Mucosa of gallbladder (tissue), 1 donor: ENCODE measurements at regions not wholly inside any gene's neighbourhood (a gene's known extent, or its start where the extent isn't known, plus 50 kb on each side); places are given as distances from the start of the nearest gene placed in this dataset.
"Not testable (repeated sequence)": the region's sequence is repeated elsewhere in the genome, so short reads cannot be mapped to it uniquely, and the experiment has no call there.

ENCODE experiments used
- DNase-seq: peaks from one replicate; pipeline ENCODE4 v3.0.0-alpha.2; 2020; ENCODE audit warnings: low spot score
- donor health status: DM: no; HTN: no; CAD: no.

DNA sequence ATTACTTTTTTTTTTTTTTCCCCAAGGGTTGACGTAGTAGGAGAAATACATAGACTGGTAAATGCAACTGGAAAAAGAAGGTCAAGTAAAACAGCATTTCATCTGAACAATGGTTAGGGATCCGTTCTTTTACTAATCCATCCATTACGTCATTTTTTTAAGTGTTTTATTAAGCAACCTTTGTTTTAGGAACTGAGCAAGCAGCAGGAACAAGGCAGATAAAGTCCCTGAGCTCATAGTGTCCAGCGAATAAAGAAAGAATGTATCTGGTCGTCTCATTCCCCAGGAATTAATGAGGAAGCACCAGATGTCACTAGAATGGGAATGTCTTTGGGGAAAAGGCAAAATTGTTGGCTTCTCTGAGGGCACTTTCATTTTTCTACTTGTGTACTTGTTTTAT lies 842.4 kb downstream of the TDRD15 start:
- no peak for DNase-seq

DNA sequence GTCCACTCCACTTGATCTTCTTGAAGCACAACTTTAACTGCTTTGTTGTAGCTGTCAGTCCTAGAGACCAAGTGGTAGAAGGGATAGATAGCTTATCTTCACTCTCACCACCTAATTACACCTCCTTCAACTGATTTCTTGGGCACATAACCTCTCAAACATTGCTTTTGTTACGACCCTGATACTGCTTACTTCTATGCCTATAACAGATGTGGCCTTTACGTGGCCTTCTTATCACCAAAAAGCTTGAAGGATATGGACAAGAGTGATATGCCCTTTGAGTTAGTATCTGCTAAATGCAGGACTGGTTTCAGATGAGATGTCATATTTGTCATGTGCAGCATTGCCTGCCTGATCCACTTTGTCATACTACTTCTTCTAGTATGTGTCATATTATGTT lies 847.2 kb downstream of the TDRD15 start:
- DNase-seq = no peak

DNA sequence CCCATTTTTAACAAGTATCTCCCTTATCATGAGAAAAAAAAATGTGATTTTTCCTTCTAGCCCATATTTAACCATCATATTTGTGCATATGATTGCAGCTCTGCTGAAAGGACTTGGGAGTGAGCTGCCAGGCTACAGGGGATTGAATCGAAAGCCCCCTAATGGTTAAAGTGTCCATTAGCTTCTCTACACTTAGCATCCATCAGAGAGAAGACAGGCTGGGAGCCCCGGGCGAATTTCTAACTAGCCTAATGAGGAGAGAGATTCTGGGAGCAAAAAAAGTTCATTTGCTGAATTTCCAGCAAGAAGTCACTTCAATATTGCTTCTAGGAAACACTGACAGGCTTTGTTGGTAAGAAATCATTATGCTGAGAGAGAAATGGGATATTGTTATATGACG lies 848.8 kb downstream of the TDRD15 start:
- DNase-seq = no peak

DNA sequence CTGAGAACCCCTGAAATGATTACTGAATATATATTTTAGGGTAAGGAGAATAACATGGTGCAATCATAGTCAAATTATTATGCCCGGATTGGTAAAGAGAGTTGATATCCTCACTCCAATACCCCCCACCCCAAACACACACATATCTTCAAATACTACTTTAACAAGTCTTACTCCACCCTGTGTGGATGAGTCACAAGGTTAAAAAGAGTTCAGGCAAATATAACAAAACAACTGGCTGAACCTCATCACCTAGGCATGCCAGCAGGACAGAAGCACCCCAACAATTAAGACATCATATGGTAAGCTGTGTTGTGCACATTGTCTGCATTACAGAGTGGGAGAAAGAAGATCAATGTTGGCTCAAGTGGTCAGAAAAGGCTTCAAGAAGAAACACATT lies 857.4 kb downstream of the TDRD15 start:
- no peak for DNase-seq

DNA sequence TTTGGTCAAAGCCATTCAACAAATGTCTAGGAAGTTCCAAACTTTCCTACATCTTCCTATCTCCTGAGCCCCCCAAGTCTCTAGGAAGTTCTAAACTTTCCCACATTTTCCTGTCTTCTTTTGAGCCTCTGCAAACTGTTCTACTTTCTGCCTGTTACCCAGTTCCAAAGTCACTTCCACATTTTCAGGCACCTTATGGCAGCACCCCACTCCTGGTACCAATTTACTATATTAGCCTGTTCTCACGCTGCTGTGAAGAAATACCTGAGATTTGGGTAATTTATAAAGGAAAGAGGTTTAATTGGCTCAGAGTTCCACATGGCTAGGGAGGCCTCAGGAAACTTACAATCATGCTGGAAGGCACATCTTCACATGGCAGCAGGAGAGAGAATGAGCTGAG lies 869.2 kb downstream of the TDRD15 start:
- DNase-seq = no peak

DNA sequence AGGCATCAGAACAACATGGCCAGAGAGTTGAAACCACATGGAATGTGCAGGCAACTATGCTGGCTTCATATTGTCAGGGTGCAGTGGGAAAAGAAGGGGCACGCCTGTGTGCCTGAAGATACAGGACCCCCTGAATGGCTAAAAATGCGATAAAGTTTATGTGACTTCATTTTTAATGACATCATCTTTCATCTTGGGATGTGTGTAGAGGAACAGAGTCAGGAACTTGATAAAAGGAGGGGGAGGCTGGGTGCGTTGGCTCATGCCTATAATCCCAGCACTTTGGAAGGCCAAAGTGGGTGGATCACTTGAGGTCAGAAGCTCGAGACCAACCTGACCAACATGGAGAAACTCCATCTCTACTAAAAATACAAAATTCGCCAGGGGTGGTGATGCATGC lies 872.6 kb downstream of the TDRD15 start:
- DNase-seq = no peak

DNA sequence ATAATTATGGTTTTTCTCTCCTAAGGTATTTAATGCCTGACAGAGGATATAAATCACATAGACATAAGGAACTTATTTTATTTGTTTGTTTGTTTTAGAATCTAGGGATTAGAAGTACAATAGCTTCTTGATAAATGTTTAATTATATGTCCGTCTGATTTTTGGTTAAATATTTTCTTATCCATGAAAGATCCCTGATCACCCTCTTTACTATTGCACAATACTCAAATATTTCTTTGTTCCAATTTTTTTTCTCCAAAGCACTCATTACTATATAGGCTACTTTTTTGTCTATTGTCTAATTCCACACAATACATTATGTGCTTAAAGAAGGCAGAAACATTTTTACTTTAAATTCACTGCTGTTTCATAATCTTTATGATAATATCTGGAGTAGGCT lies 875.8 kb downstream of the TDRD15 start:
- DNase-seq = no peak

DNA sequence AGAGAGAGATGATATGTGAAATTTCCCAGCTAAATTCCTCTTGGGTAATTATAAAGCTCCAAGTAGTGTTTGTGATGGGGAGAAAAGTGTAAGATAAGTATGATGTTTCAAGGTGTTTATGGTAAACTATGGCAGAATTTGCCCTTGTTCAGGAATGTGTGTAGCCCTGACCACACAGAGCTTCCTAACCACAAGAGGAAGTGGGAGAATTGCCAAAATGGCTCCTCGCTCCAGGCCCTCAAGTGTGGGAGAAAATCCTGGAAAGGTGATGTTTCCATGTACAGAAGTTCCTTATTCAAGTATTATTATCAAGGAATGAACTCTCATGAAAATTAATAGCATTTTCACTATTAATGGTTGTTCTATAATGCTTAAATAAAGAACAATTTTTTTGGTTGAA lies 878.3 kb downstream of the TDRD15 start:
- no peak for DNase-seq

DNA sequence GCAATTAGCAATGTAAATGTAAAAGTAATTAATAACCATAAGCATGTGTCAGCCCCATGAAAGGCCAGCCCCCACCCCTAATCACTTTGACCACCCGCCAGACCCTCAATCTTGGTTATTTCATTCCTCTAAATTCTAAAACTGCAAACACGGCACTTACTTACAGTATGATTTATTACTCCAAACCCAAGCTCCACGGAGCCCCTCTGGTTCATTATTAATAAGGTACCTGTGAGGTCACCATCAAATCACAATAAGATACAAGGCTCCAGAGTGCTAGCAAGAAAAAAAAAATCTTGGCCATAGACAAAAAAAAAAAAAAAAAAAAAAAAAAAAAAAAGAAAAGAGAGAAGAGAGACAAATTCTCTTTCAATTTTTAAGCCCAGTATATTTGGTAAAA lies 879.5 kb downstream of the TDRD15 start:
- no peak for DNase-seq

DNA sequence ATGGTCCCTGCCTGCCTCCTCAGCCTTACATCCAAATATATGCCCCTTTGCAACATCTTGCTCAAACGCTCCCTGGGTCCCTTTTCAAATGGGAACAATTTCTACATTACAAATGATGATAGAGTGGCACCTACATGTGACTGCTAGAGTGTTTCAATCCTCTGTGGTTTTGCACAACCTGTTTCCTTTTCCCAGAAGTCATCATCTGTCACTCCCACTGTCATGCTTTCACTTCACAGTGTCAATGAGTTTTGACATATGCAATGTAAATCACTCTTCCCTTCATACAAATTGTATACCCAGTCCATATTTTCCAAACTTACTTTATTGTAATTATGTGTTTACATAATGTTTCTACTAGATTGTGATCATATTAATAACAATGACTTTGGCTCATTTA lies 887.3 kb downstream of the TDRD15 start:
- DNase-seq = no peak

DNA sequence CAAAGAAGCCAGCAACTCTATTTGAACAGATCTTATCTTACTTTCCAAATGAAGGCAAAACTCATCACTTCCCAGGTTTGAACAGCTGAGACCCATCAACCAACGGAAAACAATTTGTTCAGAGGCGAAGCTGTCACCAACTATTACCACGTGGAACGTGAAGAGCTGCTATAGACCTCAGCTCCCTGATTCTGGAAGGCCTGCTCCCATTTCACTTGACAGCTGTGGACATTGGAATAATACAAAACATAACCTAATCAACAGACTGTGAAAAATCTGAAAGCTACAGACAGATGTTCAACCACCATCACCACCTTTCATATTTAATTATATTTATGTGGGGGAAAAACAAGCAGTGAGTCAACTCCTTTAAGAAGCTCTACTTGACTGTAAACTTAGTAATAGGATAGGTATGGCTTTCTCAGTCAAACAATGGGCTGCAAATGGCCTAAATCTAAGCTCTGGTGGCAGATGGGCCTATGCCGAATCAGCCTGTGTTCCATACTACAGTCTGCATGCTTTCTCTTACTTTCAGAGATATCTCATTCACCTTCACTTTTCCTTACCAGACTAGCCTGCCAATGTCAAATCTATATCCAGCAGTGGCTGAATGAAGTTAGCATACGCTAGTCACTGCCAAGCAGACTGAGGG lies 896.4 kb downstream of the TDRD15 start:
- no peak for DNase-seq

DNA sequence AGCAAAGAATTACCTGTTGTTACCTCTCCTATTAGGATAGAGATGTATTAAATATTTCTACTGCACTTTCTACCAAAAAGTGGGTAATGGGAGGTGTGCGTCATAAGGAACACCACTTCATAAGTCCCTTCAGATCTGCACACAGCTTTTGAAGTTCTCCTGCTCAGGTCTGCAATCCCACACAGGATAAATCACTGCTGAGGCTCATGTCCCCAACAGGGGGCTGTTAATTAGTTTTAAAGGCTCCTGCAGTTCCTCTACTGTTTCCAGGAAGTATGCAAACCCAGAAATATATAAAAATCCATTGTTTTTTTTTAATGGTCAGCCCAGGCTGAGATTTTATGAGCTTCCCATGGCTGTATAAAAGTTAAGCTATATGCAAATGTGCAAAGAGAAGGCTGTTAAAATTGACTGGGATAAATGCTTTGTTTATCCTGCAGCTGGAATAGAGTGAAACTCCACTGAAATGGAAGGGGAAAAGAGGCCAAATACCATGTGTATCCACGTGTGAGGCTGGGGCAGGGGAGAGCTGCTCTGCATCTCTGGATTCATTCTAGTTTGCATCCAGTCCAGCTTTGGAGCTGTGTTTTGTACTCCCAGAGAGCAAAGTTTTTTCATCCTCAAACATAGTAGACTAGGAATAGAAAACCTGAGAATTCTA lies 903.7 kb downstream of the TDRD15 start:
- no peak for DNase-seq

DNA sequence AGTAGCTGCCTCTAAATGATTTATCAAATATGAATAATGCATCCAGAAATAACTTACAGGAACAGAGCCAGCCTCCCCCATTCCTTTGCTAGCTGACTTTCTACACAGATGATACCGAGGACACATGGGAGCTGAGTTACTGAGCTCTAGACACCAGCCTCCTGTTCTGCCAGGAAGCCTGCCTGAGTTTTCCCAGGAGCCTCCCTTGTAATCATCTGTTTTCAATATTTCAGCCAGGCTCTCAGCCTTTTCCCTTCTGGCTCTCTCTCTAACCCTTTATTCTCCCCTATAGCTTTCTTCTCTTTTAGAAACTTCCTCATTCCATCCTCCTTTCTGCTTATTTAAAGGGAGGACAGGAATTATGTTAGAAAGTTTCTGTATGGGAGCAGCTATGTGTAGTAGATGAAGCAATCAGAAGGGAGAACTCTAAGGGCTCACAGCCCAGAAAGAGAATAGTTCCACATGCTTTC lies 911.6 kb downstream of the TDRD15 start:
- no peak for DNase-seq

DNA sequence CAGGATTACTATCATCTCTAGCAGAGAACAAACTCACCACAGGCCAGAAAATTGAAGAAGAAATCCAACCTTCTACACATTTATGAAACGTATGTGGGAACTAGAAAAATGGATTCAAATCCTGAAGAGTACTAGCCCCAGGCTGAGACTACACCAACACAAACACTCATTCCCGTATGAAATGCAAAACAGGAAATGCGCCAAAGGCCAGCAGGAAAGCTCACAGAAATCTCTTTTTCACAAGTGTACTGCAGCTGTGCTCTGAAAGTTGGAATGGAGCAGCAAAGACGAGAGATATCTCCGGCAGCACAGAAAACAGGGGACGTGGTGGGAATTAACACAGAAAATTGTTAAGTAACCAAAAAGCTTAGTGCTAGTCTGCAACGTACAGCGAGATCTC lies 913.5 kb downstream of the TDRD15 start:
- no peak for DNase-seq

DNA sequence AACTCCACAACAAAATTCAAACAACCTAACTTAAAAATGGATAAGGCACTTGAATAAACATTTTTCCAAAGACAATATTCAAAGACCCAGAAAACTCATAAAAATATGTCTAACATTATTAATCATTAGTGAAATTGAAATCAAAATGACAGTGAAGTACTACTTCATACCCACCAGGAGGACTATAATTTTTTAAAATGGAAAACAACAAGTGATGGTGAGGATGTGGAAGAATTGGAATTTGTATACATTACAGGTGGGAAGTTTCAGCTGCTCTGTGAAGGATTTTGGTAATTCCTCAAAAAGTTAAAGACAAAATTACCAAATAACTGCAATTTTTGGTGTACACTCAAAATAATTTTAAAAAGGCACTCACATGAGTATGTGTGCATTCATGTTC lies 920.0 kb downstream of the TDRD15 start:
- DNase-seq = no peak

DNA sequence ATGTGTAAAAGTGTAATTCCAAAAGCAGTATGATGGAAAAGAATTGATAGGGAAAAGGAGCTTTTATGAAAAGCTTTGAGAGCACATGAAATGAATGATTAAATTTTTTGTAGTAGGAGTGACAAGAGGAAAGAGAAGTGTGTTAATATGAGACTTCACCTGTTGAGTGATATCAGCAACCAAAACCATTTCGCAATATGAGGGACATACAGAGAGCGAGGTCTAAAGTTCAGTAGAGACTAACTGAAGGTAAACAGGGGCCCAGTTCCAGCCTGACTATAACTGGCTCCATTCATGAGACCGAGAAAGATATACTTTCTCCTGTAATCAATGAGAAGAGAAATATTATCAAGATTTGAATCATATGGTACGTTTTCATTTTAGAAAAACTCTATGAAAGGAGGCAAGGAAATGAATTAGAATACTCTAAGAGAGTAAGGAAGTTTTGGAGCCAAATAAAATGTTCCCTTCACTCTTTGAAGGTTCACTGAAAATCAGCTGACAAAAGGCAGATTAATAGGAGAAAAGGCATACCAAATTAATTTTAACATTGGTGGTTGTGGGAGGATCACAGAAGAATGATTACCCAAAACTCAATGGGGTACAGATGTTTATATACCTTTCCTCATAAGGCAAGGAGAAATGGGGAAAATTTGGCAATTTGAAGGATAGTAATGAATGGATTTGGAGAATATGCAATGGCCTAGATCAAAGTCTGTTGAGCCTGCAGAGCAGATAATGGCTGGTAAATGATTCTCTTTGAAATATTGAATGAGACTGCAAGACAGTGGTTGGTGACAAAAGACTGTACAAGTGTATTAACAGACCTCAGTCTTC lies 932.2 kb downstream of the TDRD15 start:
- DNase-seq = peak; percentile 46

DNA sequence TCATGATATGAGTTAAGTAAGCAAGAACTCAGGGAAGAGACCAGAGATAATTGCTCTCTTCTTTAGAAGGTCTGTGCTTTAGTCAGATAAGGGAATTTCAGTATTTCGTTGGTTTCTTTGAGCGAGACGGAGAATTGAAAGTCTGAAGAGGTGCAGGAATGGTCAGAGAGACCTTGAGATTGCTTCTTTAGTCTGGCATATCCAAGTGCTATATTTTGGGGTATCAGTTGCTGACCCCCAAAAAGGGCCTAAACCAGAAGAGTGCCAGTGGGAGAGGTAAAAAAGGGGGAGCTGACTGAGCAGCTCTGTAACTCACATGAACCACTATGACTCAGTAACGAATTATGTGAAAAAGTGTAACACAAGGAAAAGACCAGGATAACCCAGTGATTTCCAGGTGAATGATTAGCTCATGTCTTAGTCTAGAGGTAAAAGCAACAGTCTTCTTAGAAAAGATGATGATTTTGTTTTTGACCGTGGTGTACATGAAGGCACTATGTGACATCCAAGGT lies 932.9 kb downstream of the TDRD15 start:
- DNase-seq = no peak

DNA sequence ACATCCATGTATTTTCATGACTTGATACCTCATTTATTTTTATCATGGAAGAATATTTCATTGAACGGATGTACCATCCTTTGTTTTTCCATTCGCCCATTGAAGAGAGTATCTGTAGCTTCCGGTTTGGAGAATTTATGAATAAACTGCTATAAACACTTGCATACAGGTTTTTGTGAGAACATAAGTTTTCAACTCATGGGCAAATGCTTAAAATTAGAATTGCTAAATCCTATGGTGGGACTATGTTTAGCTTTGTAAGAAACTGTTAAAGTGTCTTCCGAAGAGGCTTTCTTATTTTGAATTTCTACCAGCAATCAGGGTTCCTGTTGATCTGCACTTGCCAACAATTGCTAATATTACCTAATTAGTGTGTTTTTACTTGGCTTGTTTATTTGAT lies 938.9 kb downstream of the TDRD15 start:
- no peak for DNase-seq

DNA sequence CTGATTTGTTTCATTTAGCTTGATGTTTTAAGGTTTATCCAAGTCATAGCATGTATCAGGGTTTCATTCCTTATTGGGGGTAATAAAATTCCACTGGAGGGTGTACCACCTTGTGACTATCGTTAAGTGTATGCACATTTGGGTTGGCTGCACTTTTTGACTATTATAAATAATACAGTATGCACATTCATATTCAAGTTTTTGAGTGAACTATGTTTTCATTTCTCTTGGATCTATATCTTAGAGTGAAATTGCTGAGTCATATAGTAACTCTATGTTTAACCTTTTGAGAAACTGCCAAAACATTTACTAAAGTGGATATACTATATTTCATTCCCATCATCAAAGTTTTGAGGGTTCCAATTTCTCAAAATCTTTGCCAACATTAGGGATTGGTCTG lies 952.7 kb downstream of the TDRD15 start:
- no peak for DNase-seq

DNA sequence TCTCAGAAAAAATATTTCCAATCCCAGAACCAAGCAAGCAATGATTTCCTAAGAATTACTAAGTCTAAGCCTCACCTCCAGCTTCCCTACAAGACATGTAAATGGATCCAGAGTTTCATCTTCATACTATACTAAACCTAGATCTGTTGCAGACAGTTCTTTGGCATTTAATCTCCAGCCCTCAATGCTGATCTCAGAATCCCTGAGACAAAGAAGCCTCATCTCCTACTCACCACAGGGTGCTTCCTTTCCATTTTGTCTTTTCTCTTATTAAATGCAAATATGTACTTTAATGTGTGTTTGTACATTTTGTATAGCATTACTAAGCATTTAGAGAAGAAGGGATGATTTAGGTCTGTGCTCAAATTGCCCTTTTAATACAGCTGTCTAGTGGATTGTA lies 954.9 kb downstream of the TDRD15 start:
- no peak for DNase-seq

DNA sequence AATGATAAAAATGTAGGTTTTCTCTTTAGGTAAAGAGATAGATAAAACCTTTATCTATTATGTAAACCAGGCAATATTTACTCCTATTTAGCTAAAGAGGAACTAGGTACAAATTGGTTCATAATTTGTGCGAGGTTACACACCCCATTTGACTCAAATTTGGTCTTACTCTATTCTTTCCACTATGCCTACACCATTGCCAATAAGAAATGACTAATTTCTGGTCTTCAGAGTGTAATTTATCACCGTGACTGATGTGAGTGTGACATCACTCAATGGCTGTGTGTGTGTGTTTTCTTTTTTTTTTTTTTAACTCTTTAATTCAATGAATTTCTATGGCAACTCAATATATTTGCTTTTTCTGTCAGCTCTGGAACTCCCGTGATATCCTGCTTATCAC lies 955.8 kb downstream of the TDRD15 start:
- DNase-seq = no peak

DNA sequence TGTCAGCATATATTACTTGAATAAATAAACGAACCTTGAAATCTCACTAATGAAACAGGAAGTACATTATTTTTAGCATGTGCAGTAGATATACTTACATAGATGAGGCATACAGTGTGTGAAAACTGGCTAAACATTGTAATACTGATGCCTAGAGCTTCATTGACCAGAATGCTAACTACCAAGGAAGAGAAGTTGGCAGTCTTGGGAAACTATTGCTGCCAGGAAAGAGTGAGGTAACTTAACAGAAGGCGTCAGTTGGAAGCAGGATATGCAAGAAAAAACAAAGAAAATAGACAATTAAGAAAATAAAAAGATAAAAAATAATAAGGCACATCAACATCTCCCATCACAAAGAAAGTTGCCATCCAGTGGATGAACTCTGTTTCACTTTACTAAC lies 963.0 kb downstream of the TDRD15 start:
- DNase-seq = no peak

DNA sequence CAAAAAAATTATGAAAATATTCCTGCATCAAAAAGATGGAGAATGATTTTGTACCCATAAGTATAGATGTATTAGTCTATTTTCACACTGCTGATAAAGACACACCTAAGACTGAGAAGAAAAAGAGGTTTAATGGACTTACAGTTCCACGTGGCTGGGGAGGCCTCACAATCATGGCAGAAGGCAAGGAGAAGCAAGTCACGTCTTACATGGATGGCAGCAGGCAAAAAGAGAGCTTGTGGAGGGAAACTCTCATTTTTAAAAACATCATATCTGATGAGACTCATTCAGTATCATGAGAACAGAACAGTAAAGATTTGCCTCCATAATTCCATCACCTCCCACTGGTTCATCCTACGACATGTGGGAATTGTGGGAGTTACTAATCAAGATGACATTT lies 979.8 kb downstream of the TDRD15 start:
- DNase-seq = not testable (repeated sequence)
